ENCODE measurements at regions not wholly inside any gene's neighbourhood (a gene's known extent, or its start where the extent isn't known, plus 50 kb on each side); places are given as distances from the start of the nearest gene placed in this dataset.
"Not testable (repeated sequence)": the region's sequence is repeated elsewhere in the genome, so short reads cannot be mapped to it uniquely, and the experiment has no call there.

DNA sequence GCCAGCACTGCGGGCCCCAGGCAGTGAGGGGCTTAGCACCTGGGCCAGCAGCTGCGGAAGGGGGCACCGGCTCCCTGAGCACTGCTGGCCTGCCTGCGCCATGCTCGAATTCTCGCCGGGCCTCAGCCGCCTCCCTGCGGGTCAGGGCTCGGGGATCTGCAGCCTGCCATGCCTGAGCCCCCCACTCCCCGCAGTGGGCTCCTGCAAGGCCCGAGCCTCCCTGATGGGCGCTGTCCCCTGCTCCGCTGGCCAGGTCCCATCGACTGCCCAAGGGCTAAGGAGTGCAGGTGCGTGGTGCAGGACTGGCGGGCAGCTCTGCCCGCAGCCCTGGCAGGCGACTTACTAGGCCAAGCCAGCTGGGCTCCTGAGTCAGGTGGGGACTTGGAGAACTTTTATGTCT, 133.3 kb upstream of the LMNTD1 start:
- DNase-seq = no peak

DNA sequence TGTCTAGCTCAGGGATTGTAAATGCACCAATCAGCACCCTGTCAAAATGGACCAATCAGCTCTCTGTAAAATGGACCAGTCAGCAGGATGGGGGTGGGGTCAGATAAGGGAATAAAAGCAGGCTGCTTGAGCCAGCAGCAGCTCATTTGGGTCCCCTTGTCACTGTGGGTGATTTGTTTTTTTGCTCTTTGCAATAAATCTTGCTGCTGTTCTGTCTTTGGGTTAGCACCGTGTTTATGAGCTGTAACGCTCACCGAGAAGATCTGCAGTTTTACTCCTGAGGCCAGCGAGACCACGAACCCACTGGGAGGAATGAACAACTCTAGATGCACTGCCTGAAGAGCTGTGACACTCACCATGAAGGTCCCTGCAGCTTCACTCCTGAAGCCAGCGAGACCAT, 134.1 kb upstream of the LMNTD1 start:
- no peak for DNase-seq

DNA sequence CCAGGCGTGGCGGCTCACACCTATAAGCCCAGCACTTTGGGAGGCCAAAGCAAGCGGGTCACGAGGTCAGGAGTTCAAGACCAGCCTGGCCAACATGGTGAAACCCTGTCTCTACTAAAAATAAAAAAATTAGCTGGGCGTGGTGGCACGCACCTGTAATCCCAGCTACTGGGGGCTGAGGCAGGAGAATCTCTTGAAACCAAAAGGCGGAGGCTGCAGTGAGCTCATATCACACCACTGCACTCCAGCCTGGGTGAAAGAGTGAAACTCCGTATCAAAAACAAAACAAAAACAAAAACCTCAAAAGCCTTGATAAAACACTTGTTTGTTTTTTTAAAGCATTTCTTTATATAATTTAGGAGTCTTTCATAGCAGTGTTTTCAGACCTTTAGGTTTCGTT, 135.8 kb upstream of the LMNTD1 start:
- not testable (repeated sequence) for DNase-seq

DNA sequence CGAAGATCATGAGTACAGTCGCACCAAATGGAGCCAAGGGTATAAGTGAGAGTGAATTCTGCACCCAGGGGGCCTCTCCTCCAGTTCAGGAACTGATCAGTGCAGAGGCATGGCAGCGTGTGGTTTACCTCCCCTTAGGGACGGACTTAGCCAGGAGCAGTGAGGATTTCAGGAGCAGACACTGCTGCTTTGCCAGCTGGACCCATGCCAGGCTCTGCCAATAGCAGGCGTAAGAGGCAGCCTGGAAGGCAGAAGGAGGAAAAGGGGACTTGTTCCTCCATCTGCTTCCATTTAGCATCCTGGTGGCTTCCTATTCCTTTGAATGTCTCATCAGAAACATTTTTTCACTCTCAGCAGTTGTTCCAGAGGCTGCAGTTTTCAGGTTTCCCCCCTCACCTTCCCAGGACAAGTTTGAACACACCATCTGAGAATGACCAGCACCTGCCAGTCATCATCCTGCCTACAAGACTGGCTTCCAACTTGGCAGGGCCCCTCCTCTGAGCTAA, 137.0 kb upstream of the LMNTD1 start:
- no peak for DNase-seq

DNA sequence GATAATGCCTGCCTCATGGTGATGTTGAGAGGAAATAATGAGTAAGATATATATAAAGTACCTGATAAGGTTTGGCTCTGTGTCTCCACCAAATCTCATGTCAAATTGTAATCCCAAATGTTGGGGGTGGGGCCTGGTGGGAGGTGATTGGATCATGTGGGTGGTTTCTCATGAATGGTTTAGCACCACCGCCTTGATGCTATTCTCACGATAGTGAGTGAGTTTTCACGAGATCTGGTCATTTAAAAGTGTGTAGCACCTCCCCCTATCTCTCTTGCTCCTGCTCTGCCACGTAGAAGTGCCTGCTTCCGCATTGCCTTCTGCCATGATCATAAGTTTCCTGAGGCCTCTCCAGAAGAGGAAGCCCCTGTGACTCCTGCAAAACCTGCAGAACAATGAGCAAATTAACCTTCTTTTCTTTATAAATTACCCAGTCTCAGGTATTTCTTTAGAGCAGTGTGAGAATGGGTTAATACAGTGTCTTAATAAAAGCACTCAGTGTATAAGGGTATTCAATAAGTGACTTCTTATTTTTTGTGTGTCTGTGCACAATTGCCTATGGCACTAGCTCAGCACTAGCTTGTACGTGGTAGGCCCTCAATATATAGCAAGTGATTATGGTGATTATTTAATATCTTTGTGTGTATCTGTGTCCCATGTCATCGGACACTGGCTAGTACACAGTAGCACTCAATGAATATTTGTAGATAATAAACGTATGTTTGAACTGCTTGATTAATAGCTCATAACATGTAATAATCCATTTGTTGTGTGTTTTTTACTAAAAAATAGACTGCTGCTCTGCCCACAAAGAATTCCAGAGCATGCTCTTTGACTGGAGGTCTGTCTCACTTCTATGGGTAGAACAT, 138.1 kb upstream of the LMNTD1 start:
- DNase-seq = no peak

DNA sequence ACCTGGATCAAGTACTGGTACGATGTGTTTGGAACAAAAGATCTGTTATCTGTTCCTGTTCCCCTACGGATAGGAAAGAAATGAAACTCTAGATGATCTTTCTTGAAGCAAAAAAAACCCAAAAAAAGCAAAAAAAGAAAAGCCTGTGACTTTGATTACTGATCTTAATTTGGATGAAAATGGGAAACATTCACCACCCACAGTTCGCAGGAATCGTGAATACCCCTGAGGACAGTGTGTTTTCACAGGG, 138.7 kb upstream of the LMNTD1 start:
- DNase-seq = no peak

DNA sequence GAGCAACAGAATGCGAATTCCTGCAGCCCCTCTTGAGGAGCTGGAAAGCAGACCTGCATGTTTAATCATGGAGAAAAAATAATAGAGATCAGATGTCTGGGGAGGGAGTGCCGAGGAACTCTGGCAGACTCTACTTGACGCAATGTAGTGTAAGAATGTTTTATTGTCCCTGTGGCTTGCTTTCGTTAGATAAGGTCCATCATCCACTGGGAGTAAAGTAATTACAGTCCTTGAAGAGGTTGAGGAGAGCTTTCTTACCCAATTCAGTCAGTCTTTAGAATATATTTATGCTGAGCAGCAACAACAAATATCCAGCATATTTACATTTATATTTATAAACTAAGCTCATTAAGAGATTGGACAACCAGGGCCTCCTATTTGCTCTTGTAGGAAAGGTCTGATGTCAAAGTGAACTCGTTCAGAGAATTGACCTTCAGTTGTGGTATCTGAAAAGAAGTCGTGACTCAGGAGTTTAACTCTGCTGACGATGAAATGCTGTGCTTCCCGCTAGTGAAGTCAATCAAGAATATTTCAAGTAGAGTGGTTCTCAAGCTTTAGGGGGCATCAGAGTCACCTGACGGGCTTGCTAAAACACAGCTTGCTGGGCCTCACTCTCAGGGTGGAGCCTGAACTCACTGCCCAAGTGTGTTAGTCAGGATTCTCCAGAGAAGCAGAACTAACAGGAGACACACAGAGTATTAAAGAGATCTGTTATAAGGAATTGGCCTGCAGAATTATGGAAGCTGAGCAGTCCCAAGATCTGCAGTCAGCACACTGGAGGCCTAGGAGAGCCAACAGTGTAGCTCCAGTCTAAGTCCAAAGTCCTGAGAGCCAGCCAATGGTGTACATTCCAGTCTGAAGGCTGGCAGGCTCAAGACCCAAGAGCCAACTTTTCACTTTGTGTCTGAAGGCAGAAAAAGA, 139.3 kb upstream of the LMNTD1 start:
- DNase-seq = no peak

DNA sequence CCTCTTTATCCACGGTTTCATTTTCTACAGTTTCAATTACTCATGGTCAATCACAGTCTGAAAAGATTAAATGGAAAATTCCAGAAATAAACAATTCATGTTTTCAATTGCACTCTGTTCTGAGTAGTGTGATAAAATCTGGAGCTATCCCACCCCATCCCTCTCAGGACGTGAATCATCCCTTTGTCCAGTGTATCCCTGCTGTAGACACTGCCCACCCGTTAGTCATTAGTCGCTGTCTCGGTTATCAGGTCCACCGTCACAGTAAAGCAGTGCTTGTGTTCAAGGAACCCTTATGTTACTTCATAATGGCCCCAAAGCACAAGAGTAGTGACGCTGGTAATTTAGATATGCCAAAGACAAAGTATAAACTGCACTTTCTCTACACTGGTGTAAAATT, 141.0 kb upstream of the LMNTD1 start:
- no peak for DNase-seq

DNA sequence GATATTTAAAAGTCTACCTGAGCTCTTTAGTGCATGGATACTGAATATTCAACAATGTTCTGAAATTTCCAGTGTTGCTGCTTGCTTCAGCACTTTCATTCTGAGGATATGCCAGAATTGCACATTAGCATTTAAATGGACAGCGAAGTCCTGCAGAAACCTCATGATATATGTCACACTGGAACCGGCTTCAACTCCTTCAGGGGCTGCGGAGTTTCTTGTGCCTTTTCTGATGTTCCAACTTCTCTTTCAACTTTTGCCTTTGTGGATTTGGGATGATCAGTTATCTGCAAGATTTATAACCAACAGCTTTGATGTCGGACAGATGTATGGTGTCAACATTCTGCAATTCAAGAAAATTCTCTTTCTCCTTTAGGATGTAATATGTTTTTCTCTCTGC, 142.5 kb upstream of the LMNTD1 start:
- DNase-seq = no peak

DNA sequence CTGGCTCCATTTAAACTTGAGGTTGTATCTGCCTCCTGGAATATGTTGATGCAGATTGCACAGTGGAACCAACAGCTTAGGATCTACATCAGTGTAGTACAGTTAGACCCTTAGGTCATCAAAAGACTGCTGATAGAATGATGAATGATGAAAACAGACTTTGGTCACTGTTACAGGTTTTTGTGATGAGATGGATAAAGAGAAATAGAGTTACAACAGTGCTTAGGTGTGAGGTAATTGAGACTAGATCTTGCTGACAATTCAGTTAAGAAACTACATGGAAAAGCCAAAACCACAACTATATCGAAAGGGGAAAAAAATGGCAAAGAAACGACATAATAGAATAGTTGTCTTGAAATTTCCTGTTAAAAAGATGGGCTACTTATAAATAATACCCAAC, 145.7 kb upstream of the LMNTD1 start:
- no peak for DNase-seq

DNA sequence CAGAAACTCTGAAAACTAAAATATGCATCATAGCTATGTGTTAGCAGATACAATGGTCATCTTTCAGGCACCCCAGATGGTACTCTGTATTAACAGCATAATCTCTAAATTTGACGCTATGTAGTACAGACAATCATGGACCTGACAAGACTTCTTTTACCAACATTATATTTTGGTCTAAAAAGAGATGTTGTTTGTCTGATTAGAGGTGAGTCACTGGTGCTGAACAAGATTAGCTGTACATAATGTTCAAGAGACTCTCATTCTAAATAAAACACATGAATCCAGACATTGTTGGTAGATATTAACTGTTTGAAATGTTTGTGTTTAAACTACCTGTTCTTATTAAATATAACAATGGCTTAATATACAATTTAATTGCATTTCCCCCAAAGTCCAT, 146.4 kb upstream of the LMNTD1 start:
- no peak for DNase-seq

DNA sequence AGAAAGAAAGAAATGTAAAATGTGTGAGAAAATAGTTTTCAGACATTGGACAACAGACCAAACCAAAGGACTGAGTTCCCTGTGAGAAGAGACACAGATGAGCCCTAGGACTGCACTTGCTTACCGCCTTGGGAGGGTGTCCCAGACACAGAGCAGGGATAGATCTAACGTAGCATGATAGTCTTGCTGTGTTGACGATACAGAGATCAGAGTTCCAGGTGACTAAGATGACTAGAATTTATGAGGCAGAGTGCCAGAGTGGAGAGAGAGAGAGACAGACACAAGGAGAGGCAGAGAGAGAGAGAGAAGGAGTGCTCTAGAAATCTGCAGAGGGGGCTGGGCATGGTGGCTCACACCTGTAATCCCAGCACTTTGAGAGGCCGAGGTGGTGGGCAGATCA, 148.2 kb upstream of the LMNTD1 start:
- DNase-seq = no peak

DNA sequence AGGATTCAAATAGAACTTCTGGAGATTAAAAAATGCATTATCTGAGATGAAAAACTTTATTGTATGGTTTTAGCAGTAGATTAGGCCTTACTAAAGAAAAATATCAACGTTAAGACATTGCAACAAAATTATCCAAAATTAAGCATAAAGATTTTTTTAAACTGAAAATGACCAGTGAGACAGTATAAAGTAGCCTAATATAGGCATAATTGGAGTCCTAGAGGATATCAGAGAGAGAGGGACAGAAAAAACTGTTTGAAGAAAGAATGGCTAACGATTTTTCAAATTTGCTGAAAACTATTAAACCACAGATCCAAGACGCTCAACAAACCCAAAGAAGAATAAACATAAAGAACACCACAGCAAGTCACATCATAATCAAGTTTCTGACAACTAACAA, 149.5 kb upstream of the LMNTD1 start:
- no peak for DNase-seq

DNA sequence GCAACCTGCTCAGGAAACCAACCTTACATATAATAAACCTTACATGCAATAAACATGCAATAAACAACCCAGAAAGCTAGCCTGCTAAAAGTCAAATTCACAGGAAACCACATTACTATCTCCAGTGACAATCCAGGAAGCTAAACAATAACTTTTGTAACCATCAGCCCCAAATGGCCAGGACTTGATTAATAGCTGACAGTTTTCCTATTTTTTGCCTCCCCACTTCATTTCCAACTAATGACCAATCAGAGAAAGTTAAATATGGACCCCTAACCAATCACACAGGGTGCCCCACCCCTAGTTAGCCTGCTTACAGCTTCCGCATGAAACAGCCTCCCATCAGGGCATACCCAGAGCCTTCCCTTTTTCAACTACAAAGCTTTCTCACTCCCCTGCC, 152.2 kb upstream of the LMNTD1 start:
- DNase-seq = no peak

DNA sequence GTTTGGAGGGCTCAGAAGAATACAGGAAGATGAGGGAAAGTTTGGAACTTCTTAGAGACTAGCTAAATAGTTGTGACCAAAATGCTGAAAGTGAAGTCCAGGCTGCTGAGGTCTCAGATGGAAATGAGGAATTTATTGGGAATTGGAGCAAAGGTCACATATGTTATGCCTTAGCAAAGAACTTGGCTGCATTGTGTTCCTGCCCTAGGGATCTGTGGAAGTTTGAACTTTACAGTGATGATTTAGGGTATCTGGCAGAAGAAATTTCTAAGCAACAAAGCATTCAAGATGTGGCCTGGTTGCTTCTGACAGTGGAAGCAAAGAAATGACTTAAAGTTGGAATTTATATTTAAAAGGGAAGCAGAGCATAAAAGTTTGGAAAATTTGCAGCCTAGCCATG, 153.6 kb upstream of the LMNTD1 start:
- not testable (repeated sequence) for DNase-seq

DNA sequence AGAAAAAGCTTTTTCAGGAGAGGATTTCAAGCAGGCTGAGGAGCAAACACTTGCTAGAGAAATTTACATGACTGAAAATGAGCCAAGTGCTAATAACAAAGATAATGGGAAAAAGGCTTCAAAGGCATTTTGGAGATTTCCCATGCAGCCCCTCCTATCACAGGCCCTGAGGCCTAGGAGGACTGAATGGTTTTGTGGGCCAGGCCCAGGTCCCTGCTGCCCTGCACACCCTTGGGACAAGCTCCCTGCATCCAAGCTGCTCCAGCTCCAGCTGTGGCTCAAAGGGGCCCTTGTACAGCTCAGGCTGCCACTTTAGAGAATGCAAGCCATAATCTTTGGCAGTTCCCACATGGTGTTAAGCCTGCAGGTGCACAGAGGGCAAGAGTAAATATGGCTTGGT, 154.0 kb upstream of the LMNTD1 start:
- no peak for DNase-seq

DNA sequence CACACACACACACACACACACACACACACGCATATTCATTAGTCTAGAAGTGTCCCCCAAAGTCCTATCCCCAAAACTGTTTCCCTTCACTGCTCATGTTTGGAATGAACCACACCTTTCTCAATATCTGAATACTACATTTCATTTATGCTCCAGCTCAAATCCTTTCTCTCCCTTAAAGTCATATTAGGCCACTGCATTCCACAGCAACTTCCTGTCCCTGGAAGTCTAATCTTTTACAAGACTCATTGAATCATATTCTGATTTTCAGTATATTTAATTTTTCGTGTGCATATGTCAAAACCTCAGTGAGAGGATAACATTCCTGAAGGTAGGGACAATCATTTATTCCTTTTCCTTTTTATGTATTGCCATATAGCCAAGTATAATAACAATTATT, 155.6 kb upstream of the LMNTD1 start:
- no peak for DNase-seq

DNA sequence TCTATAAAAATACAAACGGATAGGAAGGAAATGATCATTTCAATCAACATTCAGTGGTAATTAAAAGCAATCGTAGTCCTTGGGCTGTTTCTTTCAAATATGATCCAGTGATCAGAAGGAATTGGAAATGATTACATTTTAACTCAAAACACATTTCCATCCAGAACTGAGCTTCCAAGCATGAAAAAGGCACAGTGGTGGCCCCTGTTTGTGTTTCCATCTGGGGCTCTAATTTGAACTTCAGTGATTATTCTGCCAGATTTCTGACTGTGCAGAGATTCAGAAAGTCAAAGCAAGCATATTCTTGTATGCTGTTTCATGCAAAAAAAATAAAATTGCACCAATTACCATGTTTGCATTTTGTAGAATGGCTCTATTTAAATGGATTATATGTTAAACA, 157.0 kb upstream of the LMNTD1 start:
- no peak for DNase-seq

DNA sequence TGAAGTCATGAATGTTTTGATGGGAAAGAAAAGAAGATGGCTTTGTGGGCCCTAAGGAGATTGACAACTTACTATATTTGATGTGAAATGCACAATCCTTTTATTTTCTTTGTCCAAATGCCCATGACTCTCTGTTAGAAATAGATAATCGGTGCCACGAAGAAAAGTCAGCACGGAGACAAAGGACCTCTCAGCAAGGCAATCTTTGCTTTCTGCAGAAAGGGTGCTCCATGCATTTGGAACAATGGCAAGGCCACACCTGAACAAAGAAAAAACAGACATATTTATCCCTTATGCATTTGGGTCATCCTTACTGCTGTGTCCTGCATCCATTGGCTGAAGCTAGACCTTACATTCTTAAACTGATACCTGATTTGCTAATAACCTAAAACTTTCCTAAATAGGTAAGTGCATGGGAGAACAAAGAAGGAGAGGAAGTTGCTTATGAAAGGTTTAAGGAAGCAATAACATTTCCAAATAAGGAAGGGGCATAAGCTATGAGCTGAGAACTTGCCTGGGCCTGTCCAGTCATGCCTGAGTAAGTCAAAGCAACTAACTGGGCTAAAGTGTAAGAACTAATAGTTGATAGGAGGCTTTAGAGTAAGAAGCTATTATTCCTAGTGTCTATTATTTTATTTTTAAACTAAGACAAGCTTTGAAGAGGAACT, 158.0 kb upstream of the LMNTD1 start:
- not testable (repeated sequence) for DNase-seq

DNA sequence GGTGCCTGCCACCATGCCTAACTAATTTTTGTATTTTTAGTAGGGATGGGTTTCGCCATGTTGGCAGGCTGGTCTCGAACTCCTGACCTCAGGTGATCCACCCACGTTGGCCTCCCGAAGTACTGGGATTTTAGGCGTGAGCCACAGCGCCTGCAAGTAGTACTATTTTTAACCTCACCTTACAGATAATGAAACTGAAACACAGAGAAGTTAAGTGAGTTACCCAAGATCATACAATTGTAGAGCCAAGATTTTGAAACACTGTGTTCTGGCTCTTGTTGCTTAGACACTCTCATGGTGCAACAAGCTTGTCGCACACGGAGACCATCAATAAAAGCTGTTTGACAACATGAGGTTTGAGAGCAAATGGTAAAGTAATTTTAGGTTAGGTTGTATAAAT, 159.1 kb upstream of the LMNTD1 start:
- no peak for DNase-seq

DNA sequence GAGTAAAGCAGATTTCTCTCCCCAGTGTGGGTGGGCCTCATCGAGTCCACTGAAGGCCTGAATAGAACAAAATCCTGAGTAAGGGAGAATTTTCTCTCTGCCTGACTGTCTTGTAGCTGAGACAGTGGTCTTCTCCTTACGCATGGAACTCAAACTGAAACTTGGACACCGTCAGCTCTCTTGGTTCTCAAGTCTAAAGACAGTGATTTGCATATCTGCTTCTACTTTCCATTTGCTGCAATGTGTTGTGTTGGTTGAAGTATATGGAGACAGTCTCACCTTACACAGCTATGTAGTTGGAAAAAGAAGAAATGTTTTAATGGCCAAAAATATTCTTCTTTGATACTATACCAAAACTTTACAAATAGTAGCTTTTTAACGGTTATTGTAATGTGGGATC, 160.2 kb upstream of the LMNTD1 start:
- no peak for DNase-seq

DNA sequence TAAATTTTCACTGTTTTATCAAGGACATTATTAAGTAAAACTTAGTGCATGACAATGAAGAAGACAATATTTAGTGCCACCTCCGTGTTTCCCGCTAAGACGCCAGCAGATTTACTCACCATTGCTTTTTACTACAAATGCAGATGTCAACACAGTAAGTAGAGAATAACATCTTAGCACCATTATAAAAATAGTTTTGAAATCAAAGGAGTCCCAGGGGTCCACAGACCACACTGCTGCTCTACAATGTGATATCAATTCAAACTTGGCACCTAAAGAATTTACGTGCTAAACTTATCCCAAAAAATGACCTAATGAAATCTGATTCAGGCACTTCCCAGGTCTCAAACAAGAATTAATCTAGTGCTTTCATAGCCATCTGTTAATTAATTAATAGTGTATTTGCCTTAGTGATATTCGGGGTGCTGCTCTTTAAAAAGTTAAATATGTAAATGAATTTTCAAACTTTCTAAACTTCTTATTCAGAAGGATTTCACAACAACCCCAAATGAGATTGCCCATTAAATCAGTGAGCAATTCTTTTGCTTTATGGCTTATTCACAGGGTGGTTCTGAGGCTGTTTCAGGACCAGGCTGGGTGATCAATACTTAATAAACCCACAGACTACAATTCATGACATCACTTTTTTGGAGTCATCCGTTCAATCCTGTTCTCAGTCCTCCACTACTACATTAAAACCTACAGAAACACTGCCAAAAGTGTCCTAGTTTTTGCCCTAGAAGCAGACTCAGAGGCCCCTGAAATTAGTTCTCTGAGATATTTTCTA, 161.3 kb upstream of the LMNTD1 start:
- DNase-seq = no peak

DNA sequence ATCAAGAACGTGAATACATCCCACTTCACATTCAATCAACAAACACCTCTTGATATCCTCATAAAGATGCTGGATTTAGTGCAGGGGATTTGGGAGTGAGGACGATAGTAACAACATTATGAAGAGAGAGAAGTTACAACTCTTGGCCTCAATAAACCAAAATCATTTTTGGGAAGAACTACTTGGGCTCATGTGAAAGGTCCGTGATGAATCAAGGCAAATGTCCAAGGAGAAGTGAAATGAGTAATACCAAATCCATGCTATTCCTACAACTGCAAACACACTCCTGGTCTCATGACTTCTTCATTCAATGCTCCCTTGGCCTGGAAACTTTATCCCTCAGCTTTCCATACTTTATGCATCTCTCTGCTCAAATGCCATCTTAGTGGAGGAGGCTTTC, 162.0 kb upstream of the LMNTD1 start:
- no peak for DNase-seq
